Peyer's patch (tissue), 4 donors: ENCODE measurements at regions not wholly inside any gene's neighbourhood (a gene's known extent, or its start where the extent isn't known, plus 50 kb on each side); places are given as distances from the start of the nearest gene placed in this dataset.

Experiments
- POLR2A ChIP-seq, 2 donors: fragments of 450-650 bp; IDR thresholded peaks; one replicate each; pipeline ENCODE4 v1.5.1; 2017; ENCODE audit warnings: antibody characterized with exemption in 2 of 2, mild to moderate bottlenecking in 2 of 2, moderate library complexity in 2 of 2
- TF ChIP-seq, protein P1 (sequence below), 6 experiments: fragments of 450-650 bp in 4 of 6; fragments of 200-600 bp in 2 of 6; sonication (generic) in 1 of 6; IDR thresholded peaks; one replicate each; pipeline ENCODE4 v1.5.1; 2017 to 2019; ENCODE audit warnings: antibody characterized with exemption in 6 of 6, mild to moderate bottlenecking in 3 of 6, moderate library complexity in 1 of 6

DNA sequence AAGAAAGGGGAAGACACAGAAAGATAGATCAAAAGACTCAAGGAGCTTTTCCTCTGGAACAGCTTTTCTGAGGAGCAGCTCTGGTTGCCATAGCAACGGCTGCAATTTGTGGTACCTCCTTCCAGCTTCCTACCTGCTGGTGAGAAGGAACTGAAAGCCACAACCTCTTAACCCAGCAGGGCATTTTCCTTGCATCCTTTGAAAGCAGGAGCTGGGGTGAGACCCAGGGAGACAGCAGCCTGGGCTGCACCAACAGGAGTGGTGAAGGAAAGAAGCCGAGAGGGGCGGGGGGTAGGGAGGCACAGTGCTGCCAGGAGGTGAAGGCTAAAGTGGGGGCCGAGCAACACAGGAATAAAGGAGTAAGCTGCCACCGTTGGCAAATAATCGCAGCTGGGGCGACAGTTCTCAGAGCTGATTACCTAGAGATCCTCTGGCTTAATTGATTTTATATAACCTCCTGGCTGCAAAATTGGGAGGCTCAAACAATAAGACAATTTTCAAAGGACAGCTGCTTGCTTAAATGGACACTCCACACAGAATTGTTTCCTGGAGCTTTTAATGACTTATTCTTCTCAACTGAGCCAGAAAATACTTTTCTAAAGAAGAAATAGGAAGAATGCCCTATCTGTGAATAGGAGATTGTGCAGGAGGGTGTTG lies 129.4 kb downstream of the RPAP3 start:
- TF ChIP-seq, protein P1, sequence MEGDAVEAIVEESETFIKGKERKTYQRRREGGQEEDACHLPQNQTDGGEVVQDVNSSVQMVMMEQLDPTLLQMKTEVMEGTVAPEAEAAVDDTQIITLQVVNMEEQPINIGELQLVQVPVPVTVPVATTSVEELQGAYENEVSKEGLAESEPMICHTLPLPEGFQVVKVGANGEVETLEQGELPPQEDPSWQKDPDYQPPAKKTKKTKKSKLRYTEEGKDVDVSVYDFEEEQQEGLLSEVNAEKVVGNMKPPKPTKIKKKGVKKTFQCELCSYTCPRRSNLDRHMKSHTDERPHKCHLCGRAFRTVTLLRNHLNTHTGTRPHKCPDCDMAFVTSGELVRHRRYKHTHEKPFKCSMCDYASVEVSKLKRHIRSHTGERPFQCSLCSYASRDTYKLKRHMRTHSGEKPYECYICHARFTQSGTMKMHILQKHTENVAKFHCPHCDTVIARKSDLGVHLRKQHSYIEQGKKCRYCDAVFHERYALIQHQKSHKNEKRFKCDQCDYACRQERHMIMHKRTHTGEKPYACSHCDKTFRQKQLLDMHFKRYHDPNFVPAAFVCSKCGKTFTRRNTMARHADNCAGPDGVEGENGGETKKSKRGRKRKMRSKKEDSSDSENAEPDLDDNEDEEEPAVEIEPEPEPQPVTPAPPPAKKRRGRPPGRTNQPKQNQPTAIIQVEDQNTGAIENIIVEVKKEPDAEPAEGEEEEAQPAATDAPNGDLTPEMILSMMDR (IDR thresholded peaks at IDR 0.05), result no peak
- TF ChIP-seq POLR2A (IDR thresholded peaks at IDR 0.05), result no peak
